ENCODE measurements at regions not wholly inside any gene's neighbourhood (a gene's known extent, or its start where the extent isn't known, plus 50 kb on each side); places are given as distances from the start of the nearest gene placed in this dataset.

- peaks cover 26% of the 10 kb centered on the region for H3K9me3 Mint-ChIP-seq (ENCODE audit: unreplicated experiment)
- no peak for TF ChIP-seq CTCF (IDR thresholded peaks at IDR 0.05)
- H3K27me3 Mint-ChIP-seq (ENCODE audit: unreplicated experiment): peaks cover 29% of the 10 kb centered on the region
These were observed 286.8 kb downstream of the DIO2 start for GRCh38 chr14:79924551-79924950.

GRCh38 chr14:79920180-79920692 lies 291.1 kb downstream of the DIO2 start:
- Mint-ChIP-seq H3K27ac (ENCODE audit: unreplicated experiment) (no peak overlapping the region), H3K36me3 (ENCODE audit: unreplicated experiment) (no peaks in the 10 kb centered on the region), H3K4me3 (ENCODE audit: unreplicated experiment) (no peak overlapping the region), H3K27me3 (ENCODE audit: unreplicated experiment) (peaks cover 31% of the 10 kb centered on the region), H3K9me3 (ENCODE audit: unreplicated experiment) (peaks cover 13% of the 10 kb centered on the region), H3K4me1 (ENCODE audit: unreplicated experiment) (no peaks in the 10 kb centered on the region)
- no peak for TF ChIP-seq CTCF (IDR thresholded peaks at IDR 0.05)
- no peak for DNase-seq (ENCODE audit: extremely low spot score, unreplicated experiment)

More at GRCh38 chr14:79924551-79924950, 286.8 kb downstream of the DIO2 start:
- Mint-ChIP-seq H3K4me3 (ENCODE audit: unreplicated experiment) (no peak overlapping the region), H3K4me1 (ENCODE audit: unreplicated experiment) (no peaks in the 10 kb centered on the region), H3K27ac (ENCODE audit: unreplicated experiment) (no peak overlapping the region), H3K36me3 (ENCODE audit: unreplicated experiment) (no peaks in the 10 kb centered on the region)
- no peak for DNase-seq (ENCODE audit: extremely low spot score, unreplicated experiment)
